ENCODE measurements at regions not wholly inside any gene's neighbourhood (a gene's known extent, or its start where the extent isn't known, plus 50 kb on each side); places are given as distances from the start of the nearest gene placed in this dataset.

- DNase-seq (ENCODE audit: insufficient read length, low spot score) (no peak), FAIRE-seq (no peak)
Observed at GRCh38 chr5:124692950-124693349, 53.5 kb downstream of the ZNF608 start.

- FAIRE-seq (no peak), DNase-seq (ENCODE audit: insufficient read length, low spot score) (no peak)
Observed at GRCh38 chr5:124692324-124692723, 54.1 kb downstream of the ZNF608 start.

- DNase-seq (ENCODE audit: insufficient read length, low spot score), result no peak
- no peak for FAIRE-seq
Observed at GRCh38 chr5:124689653-124690052, 56.8 kb downstream of the ZNF608 start.

GRCh38 chr5:124686239-124687004 is 60.0 kb downstream of the ZNF608 start:
- no peak for DNase-seq (ENCODE audit: insufficient read length, low spot score)
- no peak for FAIRE-seq

- DNase-seq (ENCODE audit: insufficient read length, low spot score), result no peak
- no peak for FAIRE-seq
Observed at GRCh38 chr5:124685404-124685930, 61.0 kb downstream of the ZNF608 start.

GRCh38 chr5:124683917-124684555 is 62.4 kb downstream of the ZNF608 start:
- DNase-seq (ENCODE audit: insufficient read length, low spot score) (no peak), FAIRE-seq (no peak)

- DNase-seq (ENCODE audit: insufficient read length, low spot score) (no peak), FAIRE-seq (no peak)
Observed at GRCh38 chr5:124679578-124680199, 66.8 kb downstream of the ZNF608 start.

- FAIRE-seq (no peak), DNase-seq (ENCODE audit: insufficient read length, low spot score) (no peak)
Observed at GRCh38 chr5:124678922-124679519, 67.4 kb downstream of the ZNF608 start.

- FAIRE-seq (no peak), DNase-seq (ENCODE audit: insufficient read length, low spot score) (no peak)
Observed at GRCh38 chr5:124678468-124678867, 68.0 kb downstream of the ZNF608 start.

GRCh38 chr5:124677374-124678351 is 68.8 kb downstream of the ZNF608 start:
- DNase-seq (ENCODE audit: insufficient read length, low spot score) (no peak), FAIRE-seq (no peak)

GRCh38 chr5:124675931-124676846 is 70.2 kb downstream of the ZNF608 start:
- FAIRE-seq (no peak), DNase-seq (ENCODE audit: insufficient read length, low spot score) (no peak)

GRCh38 chr5:124671193-124671592 is 75.2 kb downstream of the ZNF608 start:
- no peak for FAIRE-seq

GRCh38 chr5:124670722-124671184 is 75.7 kb downstream of the ZNF608 start:
- no peak for DNase-seq (ENCODE audit: insufficient read length, low spot score)
- no peak for FAIRE-seq

More at GRCh38 chr5:124671193-124671592, 75.2 kb downstream of the ZNF608 start:
- no peak for DNase-seq (ENCODE audit: insufficient read length, low spot score)

GRCh38 chr5:124669956-124670721 is 76.3 kb downstream of the ZNF608 start:
- no peak for DNase-seq (ENCODE audit: insufficient read length, low spot score)
- FAIRE-seq, result no peak

GRCh38 chr5:124669300-124669648 is 77.2 kb downstream of the ZNF608 start:
- FAIRE-seq (no peak), DNase-seq (ENCODE audit: insufficient read length, low spot score) (no peak)

- no peak for FAIRE-seq
- DNase-seq (ENCODE audit: insufficient read length, low spot score), result no peak
Observed at GRCh38 chr5:124668353-124669299, 77.8 kb downstream of the ZNF608 start.

GRCh38 chr5:124665625-124666024 is 80.8 kb downstream of the ZNF608 start:
- FAIRE-seq (no peak), DNase-seq (ENCODE audit: insufficient read length, low spot score) (no peak)
